MM.1S (cell line): ENCODE measurements at regions not wholly inside any gene's neighbourhood (a gene's known extent, or its start where the extent isn't known, plus 50 kb on each side); places are given as distances from the start of the nearest gene placed in this dataset.

Source experiments
- DNase-seq: peaks from one replicate; pipeline ENCODE4 v3.0.0-alpha.2; 2015
- H2AFZ ChIP-seq: fragments of 300-600 bp; sonication (generic); 2 replicates; pipeline ENCODE4 v1.6.0; 2016; ENCODE audit warnings: antibody characterized with exemption, low read length
- H3F3A ChIP-seq: fragments of 300-600 bp; sonication (generic); 2 replicates; pipeline ENCODE4 v1.6.1; 2016; ENCODE audit warnings: mild to moderate bottlenecking, antibody characterized with exemption, low read length, moderate library complexity, mixed read lengths; ENCODE audit not compliant: insufficient read depth
- H3K27ac ChIP-seq: fragments of 300-600 bp; sonication (generic); 2 replicates; pipeline ENCODE4 v1.5.1; 2016; ENCODE audit warnings: mild to moderate bottlenecking, low read length
- H3K27me3 ChIP-seq: fragments of 300-600 bp; sonication (generic); replicated peaks from 2 replicates; pipeline ENCODE4 v1.6.0; 2016; ENCODE audit warnings: low read length; ENCODE audit not compliant: insufficient read depth
- H3K36me3 ChIP-seq: fragments of 300-600 bp; sonication (generic); replicated peaks from 2 replicates; pipeline ENCODE4 v1.6.1; 2016; ENCODE audit warnings: mild to moderate bottlenecking, low read length, mixed read lengths; ENCODE audit not compliant: insufficient read depth
- H3K4me1 ChIP-seq: fragments of 300-600 bp; sonication (generic); 2 replicates; pipeline ENCODE4 v1.6.1; 2016; ENCODE audit warnings: low read length, mixed read lengths
- H3K4me2 ChIP-seq: fragments of 300-600 bp; sonication (generic); 2 replicates; pipeline ENCODE4 v1.6.0; 2016; ENCODE audit warnings: low read depth, low read length
- H3K4me3 ChIP-seq: fragments of 300-600 bp; sonication (generic); 2 replicates; pipeline ENCODE4 v1.5.1; 2016; ENCODE audit warnings: low read length, mixed read lengths
- H3K79me2 ChIP-seq: fragments of 300-600 bp; sonication (generic); 2 replicates; pipeline ENCODE4 v1.6.1; 2016; ENCODE audit warnings: mixed run types, low read length, mixed read lengths
- H3K9ac ChIP-seq: fragments of 300-600 bp; sonication (generic); 2 replicates; pipeline ENCODE4 v1.6.1; 2016; ENCODE audit warnings: low read length, mixed read lengths
- H3K9me2 ChIP-seq: fragments of 300-600 bp; sonication (generic); replicated peaks from 2 replicates; pipeline ENCODE4 v1.6.1; 2016; ENCODE audit warnings: mild to moderate bottlenecking, low read length, mixed read lengths; ENCODE audit not compliant: insufficient read depth
- H3K9me3 ChIP-seq: fragments of 300-600 bp; sonication (generic); replicated peaks from 2 replicates; pipeline ENCODE4 v1.6.1; 2016; ENCODE audit warnings: mild to moderate bottlenecking, low read length, mixed read lengths; ENCODE audit not compliant: insufficient read depth
- H4K20me1 ChIP-seq: fragments of 300-600 bp; sonication (generic); 2 replicates; pipeline ENCODE4 v1.6.1; 2016; ENCODE audit warnings: mild to moderate bottlenecking, low read length, moderate library complexity, mixed read lengths; ENCODE audit not compliant: insufficient read depth
- EZH2 ChIP-seq: fragments of 300-600 bp; sonication (generic); optimal IDR thresholded peaks from 2 replicates; pipeline ENCODE3; 2017; ENCODE audit warnings: low read depth, mild to moderate bottlenecking, antibody characterized with exemption, low read length, mixed read lengths
- EZH2phosphoT487 ChIP-seq: fragments of 300-600 bp; sonication (generic); IDR thresholded peaks from 2 replicates; pipeline ENCODE4 v1.6.1; 2018; ENCODE audit warnings: antibody characterized with exemption, low read length
- TF ChIP-seq, protein P1 (sequence below): fragments of 300-600 bp; sonication (generic); IDR thresholded peaks from 2 replicates; pipeline ENCODE4 v1.5.1; 2016; ENCODE audit warnings: antibody characterized with exemption, low read length, mixed read lengths

DNA sequence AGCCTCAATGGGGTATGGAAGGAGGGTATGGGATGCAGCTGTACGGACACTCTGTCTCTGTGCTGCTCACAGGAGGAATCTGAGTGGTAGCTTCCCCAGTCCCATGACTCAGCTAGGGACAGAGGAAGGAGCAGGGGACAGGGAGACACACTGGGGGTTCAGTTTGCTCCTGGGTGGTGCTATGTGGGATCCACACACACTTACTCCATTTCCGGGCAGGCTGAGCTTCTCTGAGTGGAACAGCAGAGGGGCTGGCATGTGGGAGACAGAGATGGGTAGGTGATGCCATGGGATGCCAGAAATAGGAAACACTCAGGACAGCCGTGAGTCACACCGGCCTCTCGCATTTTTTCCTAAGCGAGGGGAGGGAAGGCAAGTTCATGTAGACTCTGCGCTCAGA, 59.2 kb upstream of the KIRREL3 start:
- Histone ChIP-seq H3K27me3 (no peaks in the 10 kb centered on the region), H3K9ac (no peak overlapping the region), H2AFZ (no peak overlapping the region), H3K36me3 (no peaks in the 10 kb centered on the region), H3K27ac (no peak overlapping the region), H3K4me1 (peaks cover 13% of the 10 kb centered on the region), H4K20me1 (no peaks in the 10 kb centered on the region), H3K79me2 (no peaks in the 10 kb centered on the region), H3K9me3 (no peaks in the 10 kb centered on the region), H3K4me2 (no peak overlapping the region), H3K9me2 (no peaks in the 10 kb centered on the region), H3F3A (no peaks in the 10 kb centered on the region), H3K4me3 (no peak overlapping the region)
- TF ChIP-seq EZH2 (no peak), EZH2phosphoT487 (no peak)
- TF ChIP-seq, protein P1, sequence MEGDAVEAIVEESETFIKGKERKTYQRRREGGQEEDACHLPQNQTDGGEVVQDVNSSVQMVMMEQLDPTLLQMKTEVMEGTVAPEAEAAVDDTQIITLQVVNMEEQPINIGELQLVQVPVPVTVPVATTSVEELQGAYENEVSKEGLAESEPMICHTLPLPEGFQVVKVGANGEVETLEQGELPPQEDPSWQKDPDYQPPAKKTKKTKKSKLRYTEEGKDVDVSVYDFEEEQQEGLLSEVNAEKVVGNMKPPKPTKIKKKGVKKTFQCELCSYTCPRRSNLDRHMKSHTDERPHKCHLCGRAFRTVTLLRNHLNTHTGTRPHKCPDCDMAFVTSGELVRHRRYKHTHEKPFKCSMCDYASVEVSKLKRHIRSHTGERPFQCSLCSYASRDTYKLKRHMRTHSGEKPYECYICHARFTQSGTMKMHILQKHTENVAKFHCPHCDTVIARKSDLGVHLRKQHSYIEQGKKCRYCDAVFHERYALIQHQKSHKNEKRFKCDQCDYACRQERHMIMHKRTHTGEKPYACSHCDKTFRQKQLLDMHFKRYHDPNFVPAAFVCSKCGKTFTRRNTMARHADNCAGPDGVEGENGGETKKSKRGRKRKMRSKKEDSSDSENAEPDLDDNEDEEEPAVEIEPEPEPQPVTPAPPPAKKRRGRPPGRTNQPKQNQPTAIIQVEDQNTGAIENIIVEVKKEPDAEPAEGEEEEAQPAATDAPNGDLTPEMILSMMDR: no peak
- DNase-seq: no peak

DNA sequence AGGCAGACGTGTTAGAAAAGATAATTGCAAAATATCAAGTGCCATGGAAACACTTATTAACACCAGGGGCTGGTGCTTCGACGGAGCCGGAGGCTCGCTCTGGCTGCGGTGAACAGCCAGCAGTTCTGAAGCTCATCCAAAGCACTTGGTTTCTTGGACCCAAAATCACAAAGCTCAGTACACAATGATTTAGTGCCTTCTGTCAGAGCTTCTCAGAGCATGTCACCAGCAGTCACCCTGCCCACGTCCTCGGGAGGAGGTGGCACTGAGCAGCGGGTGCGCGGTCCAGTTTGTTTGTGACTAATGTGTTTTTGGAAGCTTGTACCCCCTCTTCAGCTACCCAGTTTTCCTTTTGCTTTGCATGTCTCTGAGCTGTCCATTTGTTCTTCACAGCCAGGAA, 58.7 kb upstream of the KIRREL3 start:
- no peak overlapping the region for H3K4me2 ChIP-seq
- DNase-seq: no peak
- no peaks in the 10 kb centered on the region for H3K9me2 ChIP-seq
- no peaks in the 10 kb centered on the region for H3K79me2 ChIP-seq
- H3K9ac ChIP-seq: no peak overlapping the region
- no peak overlapping the region for H3K27ac ChIP-seq
- no peaks in the 10 kb centered on the region for H3F3A ChIP-seq
- no peaks in the 10 kb centered on the region for H3K27me3 ChIP-seq
- no peak overlapping the region for H2AFZ ChIP-seq
- H3K4me1 ChIP-seq: 0 out of 2 replicates have a peak, but pooled peaks cover 9% of the 10 kb centered on the region
- H3K4me3 ChIP-seq: no peak overlapping the region
- no peaks in the 10 kb centered on the region for H3K9me3 ChIP-seq
- no peaks in the 10 kb centered on the region for H3K36me3 ChIP-seq
- H4K20me1 ChIP-seq: no peaks in the 10 kb centered on the region
- TF ChIP-seq EZH2phosphoT487: no peak

DNA sequence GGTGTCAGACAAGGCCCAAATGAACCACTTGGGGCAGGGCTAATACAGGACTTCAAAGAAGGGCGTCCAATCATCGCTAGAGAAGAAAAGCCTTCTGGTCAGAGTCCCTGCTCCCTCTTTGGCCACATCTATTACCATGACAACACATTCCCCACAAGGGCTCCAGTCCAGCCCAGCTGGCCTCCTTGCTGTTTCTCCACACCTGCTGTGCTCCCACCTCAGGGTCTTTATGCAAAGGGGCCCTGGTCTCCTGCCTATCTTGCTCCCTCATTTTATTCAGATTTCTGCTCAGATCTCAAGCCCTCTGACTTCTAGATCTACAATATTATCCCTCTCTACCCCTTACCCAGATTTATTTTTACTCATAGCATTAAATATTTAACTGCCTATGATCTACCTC, 58.0 kb upstream of the KIRREL3 start:
- Histone ChIP-seq H4K20me1 (no peaks in the 10 kb centered on the region), H3K36me3 (no peaks in the 10 kb centered on the region), H3K9me3 (no peaks in the 10 kb centered on the region), H3K4me3 (no peak overlapping the region), H3K79me2 (no peaks in the 10 kb centered on the region), H2AFZ (no peak overlapping the region), H3K4me1 (0 out of 2 replicates have a peak, but pooled peaks cover 1% of the 10 kb centered on the region), H3K27ac (no peak overlapping the region), H3K9ac (no peak overlapping the region), H3K9me2 (no peaks in the 10 kb centered on the region), H3K27me3 (no peaks in the 10 kb centered on the region), H3K4me2 (no peak overlapping the region), H3F3A (no peaks in the 10 kb centered on the region)
- no peak for DNase-seq
- no peak for TF ChIP-seq EZH2
- TF ChIP-seq, protein P1: no peak
- TF ChIP-seq EZH2phosphoT487: no peak

DNA sequence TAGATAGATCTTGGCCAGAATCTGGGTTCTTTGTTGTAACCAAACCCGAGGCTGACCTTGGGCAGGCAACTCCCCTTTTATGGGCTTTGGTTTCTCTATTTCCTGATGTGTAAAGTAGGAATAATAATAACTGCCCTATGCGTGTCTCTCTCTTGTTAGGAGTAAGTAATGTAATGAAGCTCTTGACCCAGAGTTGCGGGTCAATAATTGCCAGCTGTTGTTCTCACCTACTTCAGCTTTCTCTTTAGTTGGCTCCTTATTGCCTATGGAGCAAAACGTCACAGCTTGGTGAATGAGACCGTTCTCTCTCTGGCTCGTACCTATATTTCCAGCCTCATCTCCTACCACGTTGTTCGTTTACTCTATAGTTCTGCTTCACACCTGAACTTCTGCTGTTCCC, 56.6 kb upstream of the KIRREL3 start:
- no peaks in the 10 kb centered on the region for H4K20me1 ChIP-seq
- H3K9me2 ChIP-seq: no peaks in the 10 kb centered on the region
- no peaks in the 10 kb centered on the region for H3K9me3 ChIP-seq
- no peaks in the 10 kb centered on the region for H3K4me1 ChIP-seq
- H3K27me3 ChIP-seq: no peaks in the 10 kb centered on the region
- no peak for DNase-seq
- no peak overlapping the region for H3K4me2 ChIP-seq
- H3K4me3 ChIP-seq: no peak overlapping the region
- no peaks in the 10 kb centered on the region for H3F3A ChIP-seq
- no peaks in the 10 kb centered on the region for H3K36me3 ChIP-seq
- no peak overlapping the region for H3K9ac ChIP-seq
- TF ChIP-seq EZH2 (no peak), EZH2phosphoT487 (no peak)
- TF ChIP-seq, protein P1: no peak
- H3K27ac ChIP-seq: no peak overlapping the region
- H3K79me2 ChIP-seq: no peaks in the 10 kb centered on the region
- no peak overlapping the region for H2AFZ ChIP-seq
